ENCODE measurements at regions not wholly inside any gene's neighbourhood (a gene's known extent, or its start where the extent isn't known, plus 50 kb on each side); places are given as distances from the start of the nearest gene placed in this dataset.

DNA sequence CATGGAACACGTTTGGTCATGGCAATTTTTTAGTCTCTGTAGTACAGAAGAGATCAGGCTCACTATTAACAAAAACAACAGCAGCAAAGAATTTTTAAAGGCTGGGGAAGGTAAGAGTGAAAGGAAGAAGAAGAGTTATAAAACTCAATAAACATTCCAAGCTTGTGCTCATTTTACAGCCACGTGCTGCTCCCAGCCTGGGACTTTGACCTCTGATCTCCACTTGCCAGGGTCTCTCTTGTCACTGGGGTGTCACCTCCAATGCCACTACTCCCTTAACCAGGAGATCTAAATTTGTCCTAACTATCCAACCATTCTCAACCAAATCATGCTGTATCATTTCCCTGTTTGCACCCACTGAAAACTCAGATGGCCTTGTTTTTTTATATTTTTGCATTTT is 605.1 kb downstream of the VRK1 start:
- Histone ChIP-seq H3K4me2 (no peak overlapping the region), H3K27me3 (ENCODE audit: insufficient read depth) (no peaks in the 10 kb centered on the region), H3K4me3 (ENCODE audit: low read depth in 2 of 2, low read length in 1 of 2) (no peak overlapping the region), H3K27ac (ENCODE audit: low read depth in 2 of 2, low read length in 1 of 2) (no peak overlapping the region), H3K9me2 (no peaks in the 10 kb centered on the region), H3K36me3 (replicated peaks in 1 of 2; ENCODE audit: control insufficient read depth in 1 of 2, insufficient read depth in 2 of 2, low read length in 1 of 2) (no peaks in the 10 kb centered on the region), H4K20me1 (ENCODE audit: insufficient read depth) (no peaks in the 10 kb centered on the region), H3K4me1 (ENCODE audit: control insufficient read depth in 1 of 2, insufficient read depth in 2 of 2, low read depth in 1 of 2, low read length in 1 of 2) (no peaks in the 10 kb centered on the region), H3F3A (replicated peaks; ENCODE audit: insufficient read depth) (no peaks in the 10 kb centered on the region), H3K79me2 (ENCODE audit: insufficient read depth) (no peaks in the 10 kb centered on the region), H3K9ac (no peak overlapping the region), H2AFZ (ENCODE audit: low read depth) (no peak overlapping the region), H3K9me3 (no peaks in the 10 kb centered on the region)
- ChIA-PET CTCF (no interaction called here), POLR2A (no interaction called here)
- WGBS (ENCODE audit: low lambda C conversion rate) = 3% methylated on average over 2 of the region's 2 CpGs
- TF ChIP-seq FOXJ3 (CRISPR knock-in tag; IDR thresholded peaks at IDR 0.05) (no peak), JUND (IDR thresholded peaks at IDR 0.05) (no peak), POLR2AphosphoS5 (IDR thresholded peaks at IDR 0.05; ENCODE audit: low read depth, low read length) (no peak), EP300 (IDR thresholded peaks at IDR 0.05; ENCODE audit: borderline replicate concordance in 1 of 2, low read depth in 1 of 2, low read length in 1 of 2) (no peak)
- DNase-seq = no peak

DNA sequence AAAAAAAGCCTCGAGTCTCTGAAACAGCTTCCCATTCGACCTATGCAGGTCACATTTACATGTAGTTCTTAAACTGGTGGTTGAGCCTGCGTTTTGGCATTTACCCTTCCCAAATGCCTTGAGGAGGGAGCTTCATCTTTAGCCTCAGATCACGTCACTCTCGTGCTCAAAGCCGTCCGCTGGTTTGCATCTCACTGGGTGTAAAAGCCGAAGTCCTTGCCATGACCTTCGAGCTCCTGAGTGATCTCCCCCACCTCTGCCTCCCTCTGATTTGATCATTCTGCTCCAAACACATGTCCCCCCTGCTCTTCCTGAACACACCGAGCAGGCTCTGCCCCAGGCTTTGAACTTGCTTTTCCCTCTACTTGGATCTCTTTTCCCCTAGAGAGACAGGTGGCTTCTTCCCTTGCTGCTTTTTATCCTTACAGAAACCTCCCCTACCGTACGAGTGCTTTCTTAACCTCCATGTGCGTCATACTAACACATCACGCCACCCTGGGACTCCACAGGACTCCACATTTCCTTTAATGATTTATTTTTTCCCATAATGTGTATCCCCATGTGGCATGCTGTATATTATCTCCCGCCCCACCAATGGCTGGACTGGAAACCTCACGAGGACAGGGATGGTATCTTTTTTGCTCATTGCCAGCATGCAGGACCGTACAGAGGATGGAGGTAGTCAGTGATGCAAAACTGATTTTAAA is 610.7 kb downstream of the VRK1 start:
- H3K4me2 ChIP-seq = no peak overlapping the region
- H3K27ac ChIP-seq (ENCODE audit: low read depth in 2 of 2, low read length in 1 of 2) = no peak overlapping the region
- no peak for DNase-seq
- ChIA-PET CTCF (interaction anchor here (1.0 kb wide), 1 partner anchor 37 kb away, joined by 3 read pairs; no protein-coding TSS in a partner anchor), POLR2A (no interaction called here)
- 2% methylated on average over 17 of the region's 17 CpGs for WGBS (ENCODE audit: low lambda C conversion rate)
- peaks cover 30% of the 10 kb centered on the region for H3K27me3 ChIP-seq (ENCODE audit: insufficient read depth)
- H3K4me3 ChIP-seq (ENCODE audit: low read depth in 2 of 2, low read length in 1 of 2) = no peak overlapping the region
- no peaks in the 10 kb centered on the region for H3K9me2 ChIP-seq
- H4K20me1 ChIP-seq (ENCODE audit: insufficient read depth) = no peaks in the 10 kb centered on the region
- H3K79me2 ChIP-seq (ENCODE audit: insufficient read depth) = no peaks in the 10 kb centered on the region
- peaks cover 0 to 6% of the 10 kb centered on the region in 2 experiments; a peak in 1 of 4 replicates for H3K4me1 ChIP-seq (ENCODE audit: control insufficient read depth in 1 of 2, insufficient read depth in 2 of 2, low read depth in 1 of 2, low read length in 1 of 2)
- H3F3A ChIP-seq (replicated peaks; ENCODE audit: insufficient read depth) = peaks cover 3% of the 10 kb centered on the region
- H3K9ac ChIP-seq = no peak overlapping the region
- no peaks in the 10 kb centered on the region for H3K36me3 ChIP-seq (replicated peaks in 1 of 2; ENCODE audit: control insufficient read depth in 1 of 2, insufficient read depth in 2 of 2, low read length in 1 of 2)
- TF ChIP-seq, protein P1, sequence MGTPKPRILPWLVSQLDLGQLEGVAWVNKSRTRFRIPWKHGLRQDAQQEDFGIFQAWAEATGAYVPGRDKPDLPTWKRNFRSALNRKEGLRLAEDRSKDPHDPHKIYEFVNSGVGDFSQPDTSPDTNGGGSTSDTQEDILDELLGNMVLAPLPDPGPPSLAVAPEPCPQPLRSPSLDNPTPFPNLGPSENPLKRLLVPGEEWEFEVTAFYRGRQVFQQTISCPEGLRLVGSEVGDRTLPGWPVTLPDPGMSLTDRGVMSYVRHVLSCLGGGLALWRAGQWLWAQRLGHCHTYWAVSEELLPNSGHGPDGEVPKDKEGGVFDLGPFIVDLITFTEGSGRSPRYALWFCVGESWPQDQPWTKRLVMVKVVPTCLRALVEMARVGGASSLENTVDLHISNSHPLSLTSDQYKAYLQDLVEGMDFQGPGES (IDR thresholded peaks at IDR 0.05; ENCODE audit: low read depth, low read length) = no peak
- TF ChIP-seq JUND (IDR thresholded peaks at IDR 0.05) (no peak), FOXM1 (IDR thresholded peaks at IDR 0.05; ENCODE audit: low read depth) (no peak), YY1 (IDR thresholded peaks at IDR 0.05; ENCODE audit: low read depth) (no peak), TCF12 (IDR thresholded peaks at IDR 0.05) (no peak), FOSL2 (IDR thresholded peaks at IDR 0.05; ENCODE audit: borderline replicate concordance, low read depth) (no peak), EP300 (IDR thresholded peaks at IDR 0.05; ENCODE audit: borderline replicate concordance in 1 of 2, low read depth in 1 of 2, low read length in 1 of 2) (no peak), FOXJ3 (CRISPR knock-in tag; IDR thresholded peaks at IDR 0.05) (no peak), TEAD4 (IDR thresholded peaks at IDR 0.05; ENCODE audit: borderline replicate concordance, insufficient read depth) (no peak), GABPA (IDR thresholded peaks at IDR 0.05; ENCODE audit: low read depth) (no peak)
- TF ChIP-seq, protein P2, sequence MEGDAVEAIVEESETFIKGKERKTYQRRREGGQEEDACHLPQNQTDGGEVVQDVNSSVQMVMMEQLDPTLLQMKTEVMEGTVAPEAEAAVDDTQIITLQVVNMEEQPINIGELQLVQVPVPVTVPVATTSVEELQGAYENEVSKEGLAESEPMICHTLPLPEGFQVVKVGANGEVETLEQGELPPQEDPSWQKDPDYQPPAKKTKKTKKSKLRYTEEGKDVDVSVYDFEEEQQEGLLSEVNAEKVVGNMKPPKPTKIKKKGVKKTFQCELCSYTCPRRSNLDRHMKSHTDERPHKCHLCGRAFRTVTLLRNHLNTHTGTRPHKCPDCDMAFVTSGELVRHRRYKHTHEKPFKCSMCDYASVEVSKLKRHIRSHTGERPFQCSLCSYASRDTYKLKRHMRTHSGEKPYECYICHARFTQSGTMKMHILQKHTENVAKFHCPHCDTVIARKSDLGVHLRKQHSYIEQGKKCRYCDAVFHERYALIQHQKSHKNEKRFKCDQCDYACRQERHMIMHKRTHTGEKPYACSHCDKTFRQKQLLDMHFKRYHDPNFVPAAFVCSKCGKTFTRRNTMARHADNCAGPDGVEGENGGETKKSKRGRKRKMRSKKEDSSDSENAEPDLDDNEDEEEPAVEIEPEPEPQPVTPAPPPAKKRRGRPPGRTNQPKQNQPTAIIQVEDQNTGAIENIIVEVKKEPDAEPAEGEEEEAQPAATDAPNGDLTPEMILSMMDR (IDR thresholded peaks at IDR 0.05) = no peak
- TF ChIP-seq, protein P3, sequence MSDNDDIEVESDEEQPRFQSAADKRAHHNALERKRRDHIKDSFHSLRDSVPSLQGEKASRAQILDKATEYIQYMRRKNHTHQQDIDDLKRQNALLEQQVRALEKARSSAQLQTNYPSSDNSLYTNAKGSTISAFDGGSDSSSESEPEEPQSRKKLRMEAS (IDR thresholded peaks at IDR 0.05; ENCODE audit: low read depth) = no peak
- TF ChIP-seq, protein P4, sequence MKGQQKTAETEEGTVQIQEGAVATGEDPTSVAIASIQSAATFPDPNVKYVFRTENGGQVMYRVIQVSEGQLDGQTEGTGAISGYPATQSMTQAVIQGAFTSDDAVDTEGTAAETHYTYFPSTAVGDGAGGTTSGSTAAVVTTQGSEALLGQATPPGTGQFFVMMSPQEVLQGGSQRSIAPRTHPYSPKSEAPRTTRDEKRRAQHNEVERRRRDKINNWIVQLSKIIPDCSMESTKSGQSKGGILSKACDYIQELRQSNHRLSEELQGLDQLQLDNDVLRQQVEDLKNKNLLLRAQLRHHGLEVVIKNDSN (IDR thresholded peaks at IDR 0.05; ENCODE audit: borderline replicate concordance, low read depth) = no peak
- TF ChIP-seq, protein P5, sequence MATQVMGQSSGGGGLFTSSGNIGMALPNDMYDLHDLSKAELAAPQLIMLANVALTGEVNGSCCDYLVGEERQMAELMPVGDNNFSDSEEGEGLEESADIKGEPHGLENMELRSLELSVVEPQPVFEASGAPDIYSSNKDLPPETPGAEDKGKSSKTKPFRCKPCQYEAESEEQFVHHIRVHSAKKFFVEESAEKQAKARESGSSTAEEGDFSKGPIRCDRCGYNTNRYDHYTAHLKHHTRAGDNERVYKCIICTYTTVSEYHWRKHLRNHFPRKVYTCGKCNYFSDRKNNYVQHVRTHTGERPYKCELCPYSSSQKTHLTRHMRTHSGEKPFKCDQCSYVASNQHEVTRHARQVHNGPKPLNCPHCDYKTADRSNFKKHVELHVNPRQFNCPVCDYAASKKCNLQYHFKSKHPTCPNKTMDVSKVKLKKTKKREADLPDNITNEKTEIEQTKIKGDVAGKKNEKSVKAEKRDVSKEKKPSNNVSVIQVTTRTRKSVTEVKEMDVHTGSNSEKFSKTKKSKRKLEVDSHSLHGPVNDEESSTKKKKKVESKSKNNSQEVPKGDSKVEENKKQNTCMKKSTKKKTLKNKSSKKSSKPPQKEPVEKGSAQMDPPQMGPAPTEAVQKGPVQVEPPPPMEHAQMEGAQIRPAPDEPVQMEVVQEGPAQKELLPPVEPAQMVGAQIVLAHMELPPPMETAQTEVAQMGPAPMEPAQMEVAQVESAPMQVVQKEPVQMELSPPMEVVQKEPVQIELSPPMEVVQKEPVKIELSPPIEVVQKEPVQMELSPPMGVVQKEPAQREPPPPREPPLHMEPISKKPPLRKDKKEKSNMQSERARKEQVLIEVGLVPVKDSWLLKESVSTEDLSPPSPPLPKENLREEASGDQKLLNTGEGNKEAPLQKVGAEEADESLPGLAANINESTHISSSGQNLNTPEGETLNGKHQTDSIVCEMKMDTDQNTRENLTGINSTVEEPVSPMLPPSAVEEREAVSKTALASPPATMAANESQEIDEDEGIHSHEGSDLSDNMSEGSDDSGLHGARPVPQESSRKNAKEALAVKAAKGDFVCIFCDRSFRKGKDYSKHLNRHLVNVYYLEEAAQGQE (IDR thresholded peaks at IDR 0.05; ENCODE audit: low read depth, low read length) = no peak
- TF ChIP-seq, protein P6, sequence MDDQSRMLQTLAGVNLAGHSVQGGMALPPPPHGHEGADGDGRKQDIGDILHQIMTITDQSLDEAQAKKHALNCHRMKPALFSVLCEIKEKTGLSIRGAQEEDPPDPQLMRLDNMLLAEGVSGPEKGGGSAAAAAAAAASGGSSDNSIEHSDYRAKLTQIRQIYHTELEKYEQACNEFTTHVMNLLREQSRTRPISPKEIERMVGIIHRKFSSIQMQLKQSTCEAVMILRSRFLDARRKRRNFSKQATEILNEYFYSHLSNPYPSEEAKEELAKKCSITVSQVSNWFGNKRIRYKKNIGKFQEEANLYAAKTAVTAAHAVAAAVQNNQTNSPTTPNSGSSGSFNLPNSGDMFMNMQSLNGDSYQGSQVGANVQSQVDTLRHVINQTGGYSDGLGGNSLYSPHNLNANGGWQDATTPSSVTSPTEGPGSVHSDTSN (IDR thresholded peaks at IDR 0.05) = no peak
- no peak overlapping the region for H2AFZ ChIP-seq (ENCODE audit: low read depth)
- no peaks in the 10 kb centered on the region for H3K9me3 ChIP-seq

All from SK-N-SH (cell line).